ENCODE measurements at regions not wholly inside any gene's neighbourhood (a gene's known extent, or its start where the extent isn't known, plus 50 kb on each side); places are given as distances from the start of the nearest gene placed in this dataset.

DNA sequence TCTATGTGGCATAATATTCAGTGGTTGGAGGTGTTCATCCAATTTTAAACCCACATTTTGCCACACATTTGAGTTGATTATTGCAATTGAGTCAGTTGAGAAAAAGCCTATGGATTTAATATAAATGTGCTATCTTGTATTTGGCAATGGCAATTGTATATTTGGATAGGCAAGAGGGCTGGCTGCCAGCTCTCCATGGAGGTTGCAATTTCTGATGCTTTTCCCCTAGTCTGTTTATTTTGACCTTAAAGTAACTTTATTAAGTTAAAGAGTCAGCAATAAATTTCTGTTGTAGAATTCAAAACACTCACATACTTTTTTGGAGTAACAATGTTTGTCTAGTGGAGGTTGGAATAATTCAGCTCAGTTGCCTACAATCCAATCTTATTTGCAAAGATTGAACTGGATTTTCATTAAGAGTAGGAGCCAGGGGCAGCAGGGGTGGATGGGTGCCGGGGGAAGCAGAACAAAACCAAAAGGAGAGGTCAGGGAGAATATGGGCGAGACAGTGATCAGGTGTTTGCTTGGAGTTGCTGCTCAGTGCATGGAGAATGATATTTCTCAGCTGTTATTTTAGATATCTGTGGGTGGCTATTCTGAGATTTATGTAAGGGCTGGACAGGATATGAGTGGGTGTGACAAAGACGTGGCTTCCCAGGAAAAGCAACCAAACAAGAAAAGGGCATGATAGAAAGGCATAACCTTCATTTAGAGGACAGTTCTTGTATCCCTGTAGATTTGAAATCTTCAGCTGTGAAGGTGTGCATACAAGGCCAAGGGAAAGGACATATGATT, 163.0 kb downstream of the HDGFL1 start:
- no peak for DNase-seq (ENCODE audit: low read depth)
- TF ChIP-seq, protein P1, sequence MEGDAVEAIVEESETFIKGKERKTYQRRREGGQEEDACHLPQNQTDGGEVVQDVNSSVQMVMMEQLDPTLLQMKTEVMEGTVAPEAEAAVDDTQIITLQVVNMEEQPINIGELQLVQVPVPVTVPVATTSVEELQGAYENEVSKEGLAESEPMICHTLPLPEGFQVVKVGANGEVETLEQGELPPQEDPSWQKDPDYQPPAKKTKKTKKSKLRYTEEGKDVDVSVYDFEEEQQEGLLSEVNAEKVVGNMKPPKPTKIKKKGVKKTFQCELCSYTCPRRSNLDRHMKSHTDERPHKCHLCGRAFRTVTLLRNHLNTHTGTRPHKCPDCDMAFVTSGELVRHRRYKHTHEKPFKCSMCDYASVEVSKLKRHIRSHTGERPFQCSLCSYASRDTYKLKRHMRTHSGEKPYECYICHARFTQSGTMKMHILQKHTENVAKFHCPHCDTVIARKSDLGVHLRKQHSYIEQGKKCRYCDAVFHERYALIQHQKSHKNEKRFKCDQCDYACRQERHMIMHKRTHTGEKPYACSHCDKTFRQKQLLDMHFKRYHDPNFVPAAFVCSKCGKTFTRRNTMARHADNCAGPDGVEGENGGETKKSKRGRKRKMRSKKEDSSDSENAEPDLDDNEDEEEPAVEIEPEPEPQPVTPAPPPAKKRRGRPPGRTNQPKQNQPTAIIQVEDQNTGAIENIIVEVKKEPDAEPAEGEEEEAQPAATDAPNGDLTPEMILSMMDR (IDR thresholded peaks at IDR 0.05; ENCODE audit: control insufficient read depth, extremely low read depth, insufficient read depth) = no peak
- H3K4me3 ChIP-seq (ENCODE audit: low read depth, low read length) = no peak overlapping the region

DNA sequence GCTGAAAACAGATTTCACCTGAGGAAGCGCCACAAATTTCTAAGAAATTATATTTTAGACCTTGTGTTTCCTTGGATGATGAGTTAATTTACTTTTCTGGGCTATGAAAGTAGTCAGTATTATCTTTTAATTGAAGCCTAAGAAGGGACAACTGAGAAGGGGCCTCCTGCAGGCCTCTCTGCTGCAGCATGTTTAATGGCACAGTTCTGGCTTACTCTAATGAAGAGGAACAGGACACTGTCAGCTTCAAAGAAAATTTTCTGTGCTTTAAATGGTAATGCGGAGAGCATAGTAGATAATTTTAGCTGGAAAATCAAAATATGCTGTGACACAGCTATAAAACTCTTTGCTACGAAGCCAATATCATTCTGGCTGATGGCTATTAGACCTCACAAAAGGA, 167.4 kb downstream of the HDGFL1 start:
- TF ChIP-seq, protein P1 (IDR thresholded peaks at IDR 0.05; ENCODE audit: control insufficient read depth, extremely low read depth, insufficient read depth) = no peak
- H3K4me3 ChIP-seq (ENCODE audit: low read depth, low read length) = no peak overlapping the region
- no peak for DNase-seq (ENCODE audit: low read depth)

DNA sequence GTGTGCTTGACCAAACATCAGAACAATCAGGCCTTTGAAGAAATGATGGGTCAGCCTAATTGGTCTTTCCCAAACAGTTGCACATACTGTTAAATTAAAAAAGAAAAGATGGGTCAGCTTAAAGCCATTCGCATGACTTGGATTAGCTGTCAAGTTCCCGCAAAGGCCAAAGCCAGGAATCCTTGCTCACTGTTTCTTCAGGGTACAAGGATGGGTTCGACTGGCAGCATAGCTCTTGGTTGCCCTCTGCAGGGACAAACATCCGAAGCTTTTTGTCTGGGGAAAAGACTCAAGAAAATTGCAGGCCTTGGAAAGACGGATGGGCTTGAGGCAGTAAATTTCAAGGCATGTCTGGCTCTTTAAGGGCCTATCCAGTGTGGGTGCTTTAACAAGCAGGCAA, 168.0 kb downstream of the HDGFL1 start:
- H3K4me3 ChIP-seq (ENCODE audit: low read depth, low read length) = no peak overlapping the region
- TF ChIP-seq, protein P1 (IDR thresholded peaks at IDR 0.05; ENCODE audit: control insufficient read depth, extremely low read depth, insufficient read depth) = peak; percentile 61
- no peak for DNase-seq (ENCODE audit: low read depth)

DNA sequence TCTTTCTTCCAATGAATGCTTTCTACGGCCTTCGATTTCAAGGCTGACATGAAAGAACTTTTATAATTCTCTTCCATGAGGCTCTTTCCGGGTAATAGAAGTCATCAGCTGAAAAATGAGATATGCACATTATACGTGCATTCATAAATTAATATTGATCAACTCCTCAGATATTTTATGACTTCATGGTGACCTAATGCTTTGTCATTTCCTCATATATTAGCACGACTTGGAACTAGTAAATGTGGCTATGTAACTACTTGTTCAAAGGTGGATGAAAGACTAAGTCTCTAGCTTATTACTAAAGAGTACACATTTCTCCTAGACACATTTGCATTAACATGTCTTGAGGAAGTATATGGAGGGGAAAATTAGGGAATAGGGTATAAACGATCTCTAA, 168.8 kb downstream of the HDGFL1 start:
- no peak overlapping the region for H3K4me3 ChIP-seq (ENCODE audit: low read depth, low read length)
- no peak for DNase-seq (ENCODE audit: low read depth)
- TF ChIP-seq, protein P1 (IDR thresholded peaks at IDR 0.05; ENCODE audit: control insufficient read depth, extremely low read depth, insufficient read depth) = no peak

DNA sequence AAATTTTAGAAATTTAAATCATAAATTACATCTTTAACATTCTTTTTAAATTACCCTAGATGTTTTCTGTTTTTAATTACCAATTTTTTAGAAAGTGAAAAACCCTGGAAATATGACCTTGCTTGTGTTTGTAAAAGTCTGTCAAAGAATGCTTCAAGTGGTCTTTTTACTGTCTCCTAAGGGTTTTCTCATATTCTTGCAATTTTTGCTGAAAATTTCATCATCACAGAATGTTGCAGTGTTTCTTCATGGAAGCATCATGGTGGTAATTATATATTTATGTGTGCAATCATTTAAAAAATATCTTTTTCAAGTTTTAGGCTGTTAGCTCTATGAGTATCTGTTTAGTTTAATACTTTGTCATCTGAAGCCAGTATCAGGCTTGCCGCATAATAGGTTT, 178.2 kb downstream of the HDGFL1 start:
- no peak overlapping the region for H3K4me3 ChIP-seq (ENCODE audit: low read depth, low read length)
- DNase-seq (ENCODE audit: low read depth) = no peak
- TF ChIP-seq, protein P1 (IDR thresholded peaks at IDR 0.05; ENCODE audit: control insufficient read depth, extremely low read depth, insufficient read depth) = no peak

DNA sequence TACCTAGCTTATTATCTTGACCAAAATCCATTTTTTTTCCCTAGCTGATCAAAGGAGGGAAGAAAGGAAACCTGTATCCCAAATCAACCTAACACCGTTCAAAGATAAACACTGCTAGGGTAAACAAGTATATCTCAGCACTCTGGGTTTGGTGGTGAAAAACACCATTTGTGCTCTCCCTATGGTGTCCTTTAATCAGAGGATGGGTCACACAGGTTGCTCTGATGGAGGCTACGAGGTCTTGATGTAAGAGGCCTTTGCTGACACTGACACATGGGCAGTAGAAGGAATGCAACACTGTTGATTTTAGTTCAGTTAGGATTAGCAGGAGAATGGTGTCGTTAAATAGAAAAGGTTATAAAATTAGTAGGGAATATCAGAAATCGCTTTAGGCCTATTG, 179.3 kb downstream of the HDGFL1 start:
- no peak overlapping the region for H3K4me3 ChIP-seq (ENCODE audit: low read depth, low read length)
- DNase-seq (ENCODE audit: low read depth) = no peak
- TF ChIP-seq, protein P1 (IDR thresholded peaks at IDR 0.05; ENCODE audit: control insufficient read depth, extremely low read depth, insufficient read depth) = no peak

DNA sequence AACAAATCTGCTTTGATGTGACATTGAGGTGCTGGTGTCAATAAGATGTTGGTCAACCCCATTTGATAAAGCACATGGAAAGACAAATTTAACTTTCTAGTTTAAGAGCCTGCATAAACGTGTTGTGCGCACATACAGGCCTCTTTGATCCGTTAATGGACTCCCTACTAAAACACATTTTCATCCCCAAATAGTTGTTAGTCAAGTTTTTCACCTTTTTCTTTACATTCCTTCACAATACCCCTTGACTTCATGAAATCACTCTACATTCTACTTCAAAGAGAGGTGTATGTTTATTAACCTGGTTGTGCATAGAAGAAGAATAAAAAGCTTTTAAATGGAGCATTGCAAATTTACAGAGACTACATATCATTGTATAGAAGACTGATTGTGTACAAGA, 180.3 kb downstream of the HDGFL1 start:
- no peak for DNase-seq (ENCODE audit: low read depth)
- no peak overlapping the region for H3K4me3 ChIP-seq (ENCODE audit: low read depth, low read length)
- TF ChIP-seq, protein P1 (IDR thresholded peaks at IDR 0.05; ENCODE audit: control insufficient read depth, extremely low read depth, insufficient read depth) = no peak

Measured in LNCaP clone FGC (cell line).